ENCODE measurements at regions not wholly inside any gene's neighbourhood (a gene's known extent, or its start where the extent isn't known, plus 50 kb on each side); places are given as distances from the start of the nearest gene placed in this dataset.

DNA sequence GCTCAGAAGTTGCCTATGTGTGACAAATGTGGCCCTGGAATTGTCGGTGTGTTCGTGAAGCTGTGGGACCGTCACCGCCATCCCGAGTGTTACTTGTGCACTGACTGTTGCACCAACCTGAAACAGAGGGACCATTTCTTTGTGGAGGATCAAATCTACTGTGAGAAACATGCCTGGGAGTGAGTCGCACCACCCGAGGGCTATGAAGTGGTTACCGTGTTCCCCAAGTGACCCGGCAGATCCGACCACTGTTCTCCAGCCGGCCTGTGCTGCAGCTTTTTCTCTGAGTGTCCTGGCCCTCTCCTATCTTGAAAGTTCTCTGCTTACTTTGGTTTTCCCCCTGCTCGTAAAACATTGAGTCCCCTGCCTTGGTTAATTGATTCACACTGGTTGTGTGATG lies 65.3 kb downstream of the VCPKMT start (continued):
- TF ChIP-seq, protein P1, sequence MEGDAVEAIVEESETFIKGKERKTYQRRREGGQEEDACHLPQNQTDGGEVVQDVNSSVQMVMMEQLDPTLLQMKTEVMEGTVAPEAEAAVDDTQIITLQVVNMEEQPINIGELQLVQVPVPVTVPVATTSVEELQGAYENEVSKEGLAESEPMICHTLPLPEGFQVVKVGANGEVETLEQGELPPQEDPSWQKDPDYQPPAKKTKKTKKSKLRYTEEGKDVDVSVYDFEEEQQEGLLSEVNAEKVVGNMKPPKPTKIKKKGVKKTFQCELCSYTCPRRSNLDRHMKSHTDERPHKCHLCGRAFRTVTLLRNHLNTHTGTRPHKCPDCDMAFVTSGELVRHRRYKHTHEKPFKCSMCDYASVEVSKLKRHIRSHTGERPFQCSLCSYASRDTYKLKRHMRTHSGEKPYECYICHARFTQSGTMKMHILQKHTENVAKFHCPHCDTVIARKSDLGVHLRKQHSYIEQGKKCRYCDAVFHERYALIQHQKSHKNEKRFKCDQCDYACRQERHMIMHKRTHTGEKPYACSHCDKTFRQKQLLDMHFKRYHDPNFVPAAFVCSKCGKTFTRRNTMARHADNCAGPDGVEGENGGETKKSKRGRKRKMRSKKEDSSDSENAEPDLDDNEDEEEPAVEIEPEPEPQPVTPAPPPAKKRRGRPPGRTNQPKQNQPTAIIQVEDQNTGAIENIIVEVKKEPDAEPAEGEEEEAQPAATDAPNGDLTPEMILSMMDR (IDR thresholded peaks at IDR 0.05; ENCODE audit: low read depth, low read length, missing input control), result no peak

DNA sequence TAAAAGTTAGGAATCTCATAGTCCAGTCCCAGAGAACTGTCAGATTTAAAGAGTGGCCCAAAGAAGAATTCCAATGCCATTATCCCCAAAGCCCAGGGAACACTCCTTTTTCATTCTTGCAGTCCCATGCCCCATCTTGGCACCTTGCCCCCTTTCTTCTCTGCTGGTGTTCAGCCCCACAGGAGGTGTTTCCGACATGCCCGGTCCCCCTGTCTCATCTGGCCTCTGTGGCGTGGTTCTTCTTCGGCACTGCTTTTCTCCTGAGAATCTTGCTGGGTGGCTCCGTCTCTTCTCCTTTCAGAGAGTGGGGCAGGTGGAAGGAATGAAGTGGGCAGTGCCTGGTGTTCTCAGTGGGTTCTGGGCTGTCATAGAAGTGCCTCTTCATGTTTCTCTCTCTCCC lies 64.7 kb downstream of the VCPKMT start:
- Histone ChIP-seq H3K9me3 (ENCODE audit: control insufficient read depth in 4 of 4, low read length in 3 of 4) (no peaks in the 10 kb centered on the region), H3K9ac (ENCODE audit: low read depth in 1 of 2, low read length in 2 of 2) (no peak overlapping the region), H3K27ac (ENCODE audit: low read depth in 1 of 2, low read length in 2 of 2) (no peak overlapping the region), H3K4me3 (ENCODE audit: low read depth in 1 of 3, low read length in 3 of 3) (no peak overlapping the region), H3K36me3 (ENCODE audit: control insufficient read depth in 4 of 4, insufficient read depth in 3 of 4, low read depth in 1 of 4, low read length in 3 of 4) (no peaks in the 10 kb centered on the region), H3K27me3 (ENCODE audit: control insufficient read depth in 4 of 4, insufficient read depth in 4 of 4, low read length in 3 of 4) (no peaks in the 10 kb centered on the region), H3K4me1 (ENCODE audit: control insufficient read depth in 4 of 4, insufficient read depth in 4 of 4, low read length in 3 of 4) (peaks cover 0 to 6% (median 4%) of the 10 kb centered on the region in 4 donors)
- DNase-seq (ENCODE audit: low spot score), result no peak
- TF ChIP-seq GABPA (IDR thresholded peaks at IDR 0.05 in 1 of 2, conservative IDR thresholded peaks at IDR 0.05 in 1 of 2) (no peak), HNF4A (conservative IDR thresholded peaks at IDR 0.05) (no peak), SP1 (IDR thresholded peaks at IDR 0.05) (no peak), JUND (IDR thresholded peaks at IDR 0.05) (no peak), EGR1 (IDR thresholded peaks at IDR 0.05; ENCODE audit: low read depth in 2 of 2) (no peak), NR2F2 (IDR thresholded peaks at IDR 0.05) (no peak)
- WGBS, result 96% methylated on average over 5 of the region's 5 CpGs

DNA sequence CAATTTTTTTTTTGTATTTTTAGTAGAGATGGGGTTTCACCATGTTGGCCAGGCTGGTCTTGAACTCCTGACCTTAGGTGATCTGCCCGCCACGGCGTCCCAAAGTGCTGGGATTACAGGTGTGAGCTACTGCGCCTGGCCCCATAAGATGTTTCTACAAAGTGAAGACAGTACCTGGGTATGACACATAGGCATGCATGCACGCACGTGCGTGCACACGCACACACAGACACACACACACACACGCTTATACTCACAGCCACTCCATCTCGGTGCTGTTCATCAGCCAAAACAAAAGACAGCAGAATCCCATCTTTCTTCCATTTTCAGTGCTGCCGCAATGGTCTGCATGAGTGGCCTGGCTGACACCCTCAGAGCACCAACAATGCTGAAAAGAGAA lies 63.9 kb downstream of the VCPKMT start:
- 95% methylated on average over 11 of the region's 11 CpGs for WGBS
- no peaks in the 10 kb centered on the region for H3K36me3 ChIP-seq (ENCODE audit: control insufficient read depth in 4 of 4, insufficient read depth in 3 of 4, low read depth in 1 of 4, low read length in 3 of 4)
- H3K4me3 ChIP-seq (ENCODE audit: low read depth in 1 of 3, low read length in 3 of 3), result no peak overlapping the region
- H3K9ac ChIP-seq (ENCODE audit: low read depth in 1 of 2, low read length in 2 of 2), result no peak overlapping the region
- no peaks in the 10 kb centered on the region for H3K9me3 ChIP-seq (ENCODE audit: control insufficient read depth in 4 of 4, low read length in 3 of 4)
- peaks cover 0 to 1% (median 0%) of the 10 kb centered on the region in 4 donors for H3K4me1 ChIP-seq (ENCODE audit: control insufficient read depth in 4 of 4, insufficient read depth in 4 of 4, low read length in 3 of 4)
- no peak for DNase-seq (ENCODE audit: low spot score)
- H3K27ac ChIP-seq (ENCODE audit: low read depth in 1 of 2, low read length in 2 of 2), result no peak overlapping the region
- TF ChIP-seq RXRA (IDR thresholded peaks at IDR 0.05) (no peak), EGR1 (IDR thresholded peaks at IDR 0.05; ENCODE audit: low read depth in 2 of 2) (no peak), TAF1 (conservative IDR thresholded peaks at IDR 0.05) (no peak), GABPA (IDR thresholded peaks at IDR 0.05 in 1 of 2, conservative IDR thresholded peaks at IDR 0.05 in 1 of 2) (no peak)
- TF ChIP-seq, protein P2, sequence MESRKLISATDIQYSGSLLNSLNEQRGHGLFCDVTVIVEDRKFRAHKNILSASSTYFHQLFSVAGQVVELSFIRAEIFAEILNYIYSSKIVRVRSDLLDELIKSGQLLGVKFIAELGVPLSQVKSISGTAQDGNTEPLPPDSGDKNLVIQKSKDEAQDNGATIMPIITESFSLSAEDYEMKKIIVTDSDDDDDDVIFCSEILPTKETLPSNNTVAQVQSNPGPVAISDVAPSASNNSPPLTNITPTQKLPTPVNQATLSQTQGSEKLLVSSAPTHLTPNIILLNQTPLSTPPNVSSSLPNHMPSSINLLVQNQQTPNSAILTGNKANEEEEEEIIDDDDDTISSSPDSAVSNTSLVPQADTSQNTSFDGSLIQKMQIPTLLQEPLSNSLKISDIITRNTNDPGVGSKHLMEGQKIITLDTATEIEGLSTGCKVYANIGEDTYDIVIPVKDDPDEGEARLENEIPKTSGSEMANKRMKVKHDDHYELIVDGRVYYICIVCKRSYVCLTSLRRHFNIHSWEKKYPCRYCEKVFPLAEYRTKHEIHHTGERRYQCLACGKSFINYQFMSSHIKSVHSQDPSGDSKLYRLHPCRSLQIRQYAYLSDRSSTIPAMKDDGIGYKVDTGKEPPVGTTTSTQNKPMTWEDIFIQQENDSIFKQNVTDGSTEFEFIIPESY (IDR thresholded peaks at IDR 0.05), result no peak
- TF ChIP-seq, protein P1 (IDR thresholded peaks at IDR 0.05; ENCODE audit: low read depth, low read length, missing input control), result no peak
- TF ChIP-seq, protein P3, sequence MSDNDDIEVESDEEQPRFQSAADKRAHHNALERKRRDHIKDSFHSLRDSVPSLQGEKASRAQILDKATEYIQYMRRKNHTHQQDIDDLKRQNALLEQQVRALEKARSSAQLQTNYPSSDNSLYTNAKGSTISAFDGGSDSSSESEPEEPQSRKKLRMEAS (IDR thresholded peaks at IDR 0.05), result no peak
- no peaks in the 10 kb centered on the region for H3K27me3 ChIP-seq (ENCODE audit: control insufficient read depth in 4 of 4, insufficient read depth in 4 of 4, low read length in 3 of 4)
